Endothelial cell of umbilical vein (primary cell): ENCODE measurements at regions not wholly inside any gene's neighbourhood (a gene's known extent, or its start where the extent isn't known, plus 50 kb on each side); places are given as distances from the start of the nearest gene placed in this dataset.

ENCODE experiments used
- CTCF ChIP-seq, 2 donors: IDR thresholded peaks; 1 replicate in 1 of 2; 2 replicates in 1 of 2; pipeline ENCODE4 v1.5.1; 2011; ENCODE audit warnings: low read length in 2 of 2, mild to moderate bottlenecking in 2 of 2, moderate library complexity in 2 of 2, control low read depth in 1 of 2, inconsistent platforms in 1 of 2, low read depth in 1 of 2; ENCODE audit not compliant: insufficient read depth in 1 of 2; ENCODE audit errors: extremely low read depth in 1 of 2
- POLR2AphosphoS5 ChIP-seq: IDR thresholded peaks from 2 replicates; pipeline ENCODE4 v1.6.1; 2012; ENCODE audit warnings: low read depth, mild to moderate bottlenecking, control low read depth, low read length, moderate library complexity; ENCODE audit not compliant: insufficient read depth

- no peak for TF ChIP-seq CTCF (IDR thresholded peaks at IDR 0.05; ENCODE audit: extremely low read depth in 1 of 2, insufficient read depth in 1 of 2, low read depth in 1 of 2, low read length in 2 of 2)
- no peak for TF ChIP-seq POLR2AphosphoS5
Observed at GRCh38 chr4:137065311-137065710, 467.0 kb downstream of the PCDH18 start.
